Activated CD8-positive, alpha-beta memory T cell treated with anti-CD3 and anti-CD28 coated beads for 48 hours (primary cell): ENCODE measurements at regions not wholly inside any gene's neighbourhood (a gene's known extent, or its start where the extent isn't known, plus 50 kb on each side); places are given as distances from the start of the nearest gene placed in this dataset.

Experiments
- DNase-seq, 3 experiments: peaks; one replicate each; pipeline ENCODE4 v3.0.0-alpha.2; 2020; ENCODE audit warnings: low read depth in 2 of 3, low spot score in 2 of 3

DNA sequence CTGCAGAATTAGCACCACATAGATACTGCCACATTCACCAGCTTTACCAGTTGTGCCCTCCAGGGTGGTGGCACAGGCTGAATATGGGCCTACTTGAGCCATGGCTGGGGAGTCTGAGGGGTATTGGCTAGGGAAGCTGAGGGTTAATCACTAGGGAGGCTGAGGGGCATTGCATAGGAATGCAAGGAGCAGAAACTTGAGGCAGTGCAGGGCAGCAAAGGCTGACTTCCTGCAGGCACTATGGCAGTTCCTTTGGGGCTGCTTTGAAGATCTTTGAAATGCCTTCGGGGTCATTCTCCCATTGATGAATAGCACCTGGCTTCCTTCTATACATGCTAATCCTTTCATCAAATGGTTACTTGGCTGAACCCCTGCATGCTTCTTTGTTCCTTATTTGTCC is 171.5 kb downstream of the RCN1 start:
- no peak for DNase-seq

- DNase-seq, result no peak
Measured at GRCh38 chr11:32265911-32266310, 169.4 kb downstream of the WT1 start.

- no peak for DNase-seq
Measured at GRCh38 chr11:32266601-32267000, 168.7 kb downstream of the WT1 start.

DNA sequence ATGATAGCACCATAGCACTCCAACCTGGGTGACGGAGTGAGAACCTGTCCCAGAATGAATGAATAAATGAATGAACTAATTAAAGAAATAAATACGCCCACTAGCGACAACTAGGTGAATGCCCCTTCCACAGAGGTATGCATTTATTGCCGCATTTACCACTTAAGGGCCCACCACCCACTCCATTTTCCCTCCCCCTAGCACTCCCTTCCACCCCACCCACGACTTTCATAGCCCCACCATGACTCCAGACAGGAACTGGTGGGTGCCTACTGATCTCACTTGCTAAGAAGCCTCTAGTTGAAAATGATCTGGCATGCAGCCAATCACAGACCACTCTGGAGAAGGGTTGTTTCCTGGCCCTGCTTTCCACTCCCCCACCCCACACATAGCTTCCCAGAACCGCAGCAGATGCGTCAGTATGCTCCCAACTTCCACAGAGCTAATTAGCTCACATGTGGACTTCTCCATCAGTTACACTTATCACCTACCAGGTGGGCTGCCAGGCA is 167.6 kb downstream of the WT1 start:
- DNase-seq, result no peak

GRCh38 chr11:32273931-32274330 is 161.4 kb downstream of the WT1 start:
- no peak for DNase-seq

DNA sequence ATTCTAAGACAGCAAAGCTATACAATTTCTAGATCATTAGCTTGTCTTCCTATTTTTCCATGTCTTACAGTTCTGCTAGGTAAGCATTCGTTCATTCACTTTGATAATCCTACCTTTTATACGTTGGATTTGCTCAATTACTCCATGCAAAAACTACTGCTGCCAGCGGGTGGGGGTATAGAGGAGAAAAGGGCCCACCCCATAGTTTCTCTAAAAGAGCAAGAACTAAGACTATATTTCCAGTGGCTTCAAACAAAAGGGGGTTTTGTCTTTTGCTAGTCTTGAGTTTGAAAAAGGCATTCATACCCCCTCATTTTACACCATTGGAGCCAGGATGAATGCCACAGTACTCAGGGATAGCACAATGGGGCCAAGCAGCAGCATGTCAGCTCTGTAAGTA is 155.7 kb downstream of the WT1 start:
- no peak for DNase-seq

GRCh38 chr11:32280339-32280738 is 155.0 kb downstream of the WT1 start:
- DNase-seq, result no peak

- no peak for DNase-seq
Measured at GRCh38 chr11:32288276-32288675, 147.1 kb downstream of the WT1 start.

GRCh38 chr11:32289701-32290100 is 145.6 kb downstream of the WT1 start:
- no peak for DNase-seq

GRCh38 chr11:32290783-32291182 is 144.6 kb downstream of the WT1 start:
- no peak for DNase-seq

- DNase-seq, result no peak
Measured at GRCh38 chr11:32297611-32298011, 137.7 kb downstream of the WT1 start.

- DNase-seq, result no peak
Measured at GRCh38 chr11:32302826-32303225, 132.5 kb downstream of the WT1 start.

- DNase-seq, result no peak
Measured at GRCh38 chr11:32304521-32304920, 130.8 kb downstream of the WT1 start.

- no peak for DNase-seq
Measured at GRCh38 chr11:32305460-32305859, 129.9 kb downstream of the WT1 start.

DNA sequence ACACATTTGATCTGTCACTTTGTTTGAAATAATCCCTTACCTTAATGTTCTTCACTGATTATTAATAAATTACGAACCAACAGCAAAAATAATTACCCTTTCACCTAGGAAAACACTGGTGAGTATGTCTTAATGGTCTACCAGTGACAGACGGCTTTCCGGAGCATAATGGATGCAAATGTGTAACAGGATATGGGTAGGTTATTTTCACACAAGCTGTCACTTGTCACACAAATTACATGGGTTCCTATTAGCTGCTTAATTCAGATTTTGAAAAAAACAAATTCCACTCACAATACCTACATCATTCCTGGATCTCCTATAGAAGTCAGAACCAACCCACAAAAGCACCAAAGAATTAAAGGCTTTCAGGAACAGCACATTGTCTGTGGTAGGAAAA is 127.9 kb downstream of the WT1 start:
- no peak for DNase-seq

- DNase-seq, result no peak
Measured at GRCh38 chr11:32307913-32308312, 127.4 kb downstream of the WT1 start.

- no peak for DNase-seq
Measured at GRCh38 chr11:32309530-32310213, 125.7 kb downstream of the WT1 start.

GRCh38 chr11:32310214-32310601 is 125.1 kb downstream of the WT1 start:
- DNase-seq, result no peak

DNA sequence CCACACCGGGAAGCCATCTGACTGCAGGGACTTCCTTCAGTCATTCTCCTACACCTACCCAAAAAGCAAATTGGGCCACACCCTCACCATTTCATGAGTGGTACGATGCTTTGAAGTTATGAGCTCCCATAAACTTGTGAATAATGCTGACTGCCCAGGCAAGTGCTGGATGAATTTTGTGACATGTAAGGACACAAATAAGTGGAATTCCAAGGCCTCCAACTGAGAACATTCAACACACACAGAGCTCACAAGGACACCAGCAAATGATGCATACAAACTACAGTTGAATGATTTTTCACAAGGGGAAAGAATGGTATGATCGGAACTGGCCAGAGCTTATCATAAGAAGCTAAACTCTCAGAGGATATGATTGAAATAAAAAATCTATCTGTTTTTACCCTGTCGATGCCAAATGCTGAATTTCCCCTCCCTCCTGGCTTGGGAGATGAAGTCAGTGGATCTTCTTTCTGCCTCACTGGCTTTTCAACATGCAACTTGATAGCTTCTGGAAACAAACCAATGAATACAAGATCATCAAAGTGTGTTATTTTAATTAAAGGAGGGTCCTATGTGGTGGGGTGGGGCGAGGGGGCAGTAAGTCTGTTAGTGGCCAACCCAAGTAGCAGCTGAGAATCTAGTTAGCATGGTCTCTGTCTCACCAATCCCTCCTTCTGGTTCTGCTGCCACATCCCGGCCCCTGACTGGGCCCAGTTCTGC is 123.8 kb downstream of the WT1 start:
- DNase-seq, result no peak

- no peak for DNase-seq
Measured at GRCh38 chr11:32312206-32312817, 123.0 kb downstream of the WT1 start.

- DNase-seq, result no peak
Measured at GRCh38 chr11:32312865-32313403, 122.4 kb downstream of the WT1 start.

- no peak for DNase-seq
Measured at GRCh38 chr11:32313477-32313876, 121.9 kb downstream of the WT1 start.
